ENCODE measurements at regions not wholly inside any gene's neighbourhood (a gene's known extent, or its start where the extent isn't known, plus 50 kb on each side); places are given as distances from the start of the nearest gene placed in this dataset.

DNA sequence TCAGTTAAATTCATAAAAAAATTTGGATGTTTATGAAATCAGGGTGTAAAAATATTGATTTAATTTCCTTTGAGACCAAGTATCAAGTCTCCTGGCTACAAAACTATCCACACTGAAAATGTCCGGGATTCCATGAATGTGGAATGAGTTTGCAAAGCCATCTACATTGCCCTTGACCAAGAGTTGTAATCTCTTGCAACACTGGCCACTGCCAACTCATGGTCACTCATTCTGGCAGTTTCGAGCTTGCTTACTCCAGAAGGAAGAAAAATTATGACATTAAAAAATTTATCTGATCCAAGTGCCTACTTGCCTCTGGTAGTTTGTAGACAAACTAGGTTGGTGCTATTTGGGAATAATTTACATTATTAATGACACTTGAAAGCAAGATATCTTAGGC lies 84.2 kb downstream of the NPY start:
- no peak for DNase-seq (ENCODE audit: low spot score in 2 of 2)
- H3K4me1 ChIP-seq, result no peaks in the 10 kb centered on the region
- H3K4me3 ChIP-seq, result no peak overlapping the region
- H3K36me3 ChIP-seq, result no peaks in the 10 kb centered on the region
- no peak overlapping the region for H3K27ac ChIP-seq
- no peaks in the 10 kb centered on the region for H3K9me3 ChIP-seq
- H3K27me3 ChIP-seq, result no peaks in the 10 kb centered on the region
- WGBS, 2 donors, result 80 to 85% methylated on average over 2 of the region's 2 CpGs
- TF ChIP-seq EP300 (IDR thresholded peaks at IDR 0.05) (no peak), CTCF (IDR thresholded peaks at IDR 0.05) (no peak), POLR2A (IDR thresholded peaks at IDR 0.05) (no peak)

- Histone ChIP-seq H3K36me3 (no peaks in the 10 kb centered on the region), H3K4me3 (no peak overlapping the region), H3K27ac (no peak overlapping the region), H3K4me1 (no peaks in the 10 kb centered on the region), H3K27me3 (no peaks in the 10 kb centered on the region), H3K9me3 (no peaks in the 10 kb centered on the region)
- no peak for DNase-seq (ENCODE audit: low spot score in 2 of 2)
- TF ChIP-seq EP300 (IDR thresholded peaks at IDR 0.05) (no peak), POLR2A (IDR thresholded peaks at IDR 0.05) (no peak), CTCF (IDR thresholded peaks at IDR 0.05) (no peak)
- WGBS, 2 donors, result 55 to 79% methylated on average over 5 of the region's 5 CpGs
Measured at GRCh38 chr7:24370541-24370940, 86.6 kb downstream of the NPY start.

GRCh38 chr7:24372961-24373955 lies 89.3 kb downstream of the NPY start:
- WGBS, 2 donors, result 63 to 84% methylated on average over 12 to 17 of the region's 17 CpGs

DNA sequence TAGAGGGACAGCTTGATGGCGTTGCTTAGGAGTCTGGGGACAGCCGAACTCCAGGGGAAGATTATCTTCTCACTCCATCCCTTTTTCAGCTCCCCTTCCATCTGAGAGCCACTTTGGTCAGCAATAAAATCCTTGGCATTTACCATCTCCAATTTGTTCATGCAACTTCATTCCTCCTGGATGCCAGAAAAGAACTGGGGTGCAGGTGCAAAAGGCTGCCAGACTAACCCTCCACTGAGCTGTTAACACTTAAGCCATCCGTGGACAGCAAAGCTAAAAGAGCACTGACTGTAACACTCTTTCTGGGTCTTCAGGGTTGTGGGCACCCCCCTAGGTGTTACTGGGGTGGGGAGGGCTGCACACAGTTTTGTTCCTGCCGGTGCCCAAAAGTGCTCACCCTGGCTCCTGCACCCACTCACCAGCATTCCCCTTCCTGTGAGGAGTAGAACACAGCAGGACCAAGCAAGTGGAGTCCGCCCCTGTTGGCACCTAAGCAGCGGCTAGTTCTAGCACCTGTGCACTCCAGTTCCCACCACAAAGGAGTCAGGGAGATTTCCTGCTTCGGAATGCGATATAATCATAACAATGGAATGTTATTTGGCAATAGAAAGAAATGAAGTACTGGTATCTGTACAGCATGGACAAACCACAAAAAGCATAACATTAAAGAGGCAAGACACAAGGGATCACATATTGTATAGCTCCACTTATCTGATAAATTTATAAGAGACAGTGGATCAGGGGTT lies 95.1 kb downstream of the NPY start:
- DNase-seq (ENCODE audit: low spot score in 2 of 2), result no peak
- H3K4me1 ChIP-seq, result no peaks in the 10 kb centered on the region
- TF ChIP-seq POLR2A (IDR thresholded peaks at IDR 0.05), result no peak
- TF ChIP-seq EP300 (IDR thresholded peaks at IDR 0.05), result no peak
- no peak for TF ChIP-seq CTCF (IDR thresholded peaks at IDR 0.05)
- no peak overlapping the region for H3K4me3 ChIP-seq
- no peaks in the 10 kb centered on the region for H3K27me3 ChIP-seq
- no peaks in the 10 kb centered on the region for H3K36me3 ChIP-seq
- WGBS, 2 donors, result 68 to 72% methylated on average over 8 of the region's 8 CpGs
- no peak overlapping the region for H3K27ac ChIP-seq
- peaks cover 0 to 8% (median 0%) of the 10 kb centered on the region in 4 donors for H3K9me3 ChIP-seq

More at GRCh38 chr7:24372961-24373955, 89.3 kb downstream of the NPY start:
- Histone ChIP-seq H3K27ac (no peak overlapping the region), H3K4me3 (no peak overlapping the region), H3K4me1 (no peaks in the 10 kb centered on the region), H3K9me3 (no peaks in the 10 kb centered on the region), H3K27me3 (no peaks in the 10 kb centered on the region), H3K36me3 (no peaks in the 10 kb centered on the region)
- TF ChIP-seq CTCF (IDR thresholded peaks at IDR 0.05) (no peak), POLR2A (IDR thresholded peaks at IDR 0.05) (no peak), EP300 (IDR thresholded peaks at IDR 0.05) (no peak)
- no peak for DNase-seq (ENCODE audit: low spot score in 2 of 2)
